ENCODE measurements at regions not wholly inside any gene's neighbourhood (a gene's known extent, or its start where the extent isn't known, plus 50 kb on each side); places are given as distances from the start of the nearest gene placed in this dataset.

DNA sequence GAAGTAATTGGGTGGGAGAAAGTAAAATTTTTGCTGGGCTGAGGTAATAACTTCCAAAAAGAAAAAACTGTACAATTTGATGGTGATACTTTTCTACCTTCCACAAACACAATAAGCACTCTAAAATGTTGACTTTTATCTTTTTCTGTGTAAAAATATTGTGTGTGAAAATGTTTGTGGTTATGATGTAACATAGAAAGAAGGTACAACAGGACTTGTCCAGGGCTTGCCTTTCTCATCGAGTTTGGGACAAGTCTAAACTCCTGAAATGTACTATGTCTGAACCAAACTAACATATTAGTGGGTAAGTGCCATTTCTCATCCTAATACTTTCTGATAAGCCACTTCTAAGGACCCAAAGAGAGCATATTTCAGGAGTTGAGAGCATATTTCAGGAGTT, 174.2 kb upstream of the PDGFD start:
- no peak for DNase-seq (ENCODE audit: low spot score)

DNA sequence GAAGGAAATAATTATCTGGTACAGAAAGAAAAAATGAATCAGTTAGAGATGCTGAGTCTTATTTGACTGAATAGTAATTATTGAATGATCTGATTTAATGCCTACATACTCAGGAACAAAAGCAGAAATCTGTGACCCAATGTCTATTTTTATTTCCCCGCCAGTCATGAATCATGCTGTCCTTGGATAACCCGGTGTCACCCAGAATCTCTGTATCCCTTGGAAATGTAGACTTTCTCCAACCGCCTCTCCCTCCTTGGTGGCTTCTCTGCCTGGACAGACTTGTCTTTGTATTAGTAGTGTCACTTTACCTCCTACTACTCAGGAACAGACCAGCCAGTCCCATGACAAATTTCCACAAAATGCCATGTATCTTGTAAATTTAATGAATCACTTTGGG, 173.3 kb upstream of the PDGFD start:
- DNase-seq (ENCODE audit: low spot score) = no peak

DNA sequence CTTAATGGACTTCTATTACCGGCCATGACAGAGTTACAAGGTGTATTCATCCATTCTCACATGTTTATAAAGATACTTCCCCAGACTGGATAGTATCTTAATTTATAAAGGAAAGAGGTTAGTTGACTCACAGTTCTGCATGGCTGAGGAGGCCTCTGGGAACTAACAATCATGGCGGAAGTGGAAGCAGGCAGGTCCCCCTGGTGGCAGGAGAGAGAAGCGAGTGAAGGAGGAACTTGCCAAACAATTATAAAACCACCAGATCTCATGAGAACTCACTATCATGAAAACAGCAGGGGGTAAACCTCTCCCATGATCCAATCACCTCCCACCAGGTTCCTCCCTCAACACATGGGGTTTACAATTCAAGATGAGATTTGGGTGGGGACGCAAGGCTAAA, 170.0 kb upstream of the PDGFD start:
- DNase-seq (ENCODE audit: low spot score) = peak; percentile 64

- DNase-seq (ENCODE audit: low spot score) = no peak
Observed at GRCh38 chr11:104332110-104332509, 168.2 kb upstream of the PDGFD start.

- no peak for DNase-seq (ENCODE audit: low spot score)
Observed at GRCh38 chr11:104329078-104329665, 165.2 kb upstream of the PDGFD start.

DNA sequence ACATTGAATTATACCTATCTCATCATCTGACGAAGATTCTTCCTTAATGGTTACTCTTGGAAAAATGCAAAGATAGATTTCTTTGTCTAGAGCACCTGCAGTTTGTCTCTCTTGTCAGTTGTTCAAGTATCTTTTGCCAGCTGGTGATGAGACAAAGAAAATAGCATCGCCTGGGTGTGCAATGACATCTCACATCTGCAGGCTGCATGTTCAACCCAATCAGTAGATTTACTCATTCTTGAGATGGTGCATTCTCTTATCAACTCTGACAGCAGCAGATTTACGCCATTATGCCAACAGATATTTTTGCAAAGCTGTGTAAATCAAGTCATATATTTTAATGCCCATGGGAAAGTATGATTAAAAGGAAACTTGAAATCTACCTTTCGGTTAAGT, 164.6 kb upstream of the PDGFD start:
- DNase-seq (ENCODE audit: low spot score) = no peak

- no peak for DNase-seq (ENCODE audit: low spot score)
Observed at GRCh38 chr11:104327861-104328511, 164.0 kb upstream of the PDGFD start.

DNA sequence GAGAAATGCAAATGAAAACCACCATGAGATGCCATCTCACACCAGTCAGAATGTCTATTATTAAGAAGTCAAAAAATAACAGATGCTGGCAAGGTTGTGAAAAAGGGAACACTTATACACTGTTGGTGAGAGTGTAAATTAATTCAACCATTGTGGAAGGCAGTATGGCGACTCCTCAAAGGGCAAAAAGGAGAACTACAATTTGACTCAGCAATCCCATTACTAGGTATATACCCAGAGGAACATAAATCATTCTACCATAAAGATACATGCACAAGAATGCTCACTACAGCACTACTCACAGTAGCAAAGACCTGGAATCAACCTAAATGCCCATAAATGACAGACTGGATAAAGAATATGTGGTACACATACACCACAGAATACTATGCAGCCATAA, 161.1 kb upstream of the PDGFD start:
- DNase-seq (ENCODE audit: low spot score) = no peak

GRCh38 chr11:104324276-104324675, 160.3 kb upstream of the PDGFD start:
- DNase-seq (ENCODE audit: low spot score) = no peak

DNA sequence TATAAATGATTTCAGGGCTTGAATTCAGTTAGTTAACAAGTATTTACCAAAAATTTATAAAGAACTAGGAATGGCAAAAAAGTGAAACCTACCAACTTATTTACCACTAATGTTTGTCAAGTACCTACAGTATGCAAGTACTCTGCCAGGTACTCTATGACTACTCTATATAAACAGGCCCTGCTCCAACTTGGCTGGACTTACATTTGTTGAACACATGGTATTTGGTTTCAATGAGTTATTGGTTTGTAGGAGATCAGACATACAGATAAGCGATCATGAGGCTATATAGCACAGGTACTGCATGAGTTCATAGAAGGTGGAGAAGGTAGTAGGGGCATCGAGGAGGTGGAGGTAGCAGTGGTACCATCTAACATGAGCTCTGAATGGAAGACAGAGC, 159.9 kb upstream of the PDGFD start:
- no peak for DNase-seq (ENCODE audit: low spot score)

DNA sequence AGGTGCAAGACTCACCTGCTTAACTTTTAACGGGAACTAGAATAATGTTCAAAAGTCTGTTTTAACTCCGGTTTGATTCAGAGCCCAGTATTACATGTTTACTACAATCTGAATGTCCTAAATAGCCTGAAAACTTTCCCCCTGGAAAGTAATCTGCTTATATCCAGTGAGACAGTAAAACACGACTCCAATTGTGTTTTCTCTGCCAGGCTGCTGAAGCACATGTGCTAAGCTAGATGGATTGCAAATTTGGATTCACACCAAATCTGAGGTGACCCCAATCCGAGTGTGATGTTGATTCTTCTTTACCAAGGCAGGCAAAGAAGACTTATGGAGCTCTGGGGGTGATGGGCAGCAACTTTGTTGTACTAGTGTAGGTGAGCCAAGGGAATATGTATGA, 158.7 kb upstream of the PDGFD start:
- DNase-seq (ENCODE audit: low spot score) = no peak

- DNase-seq (ENCODE audit: low spot score) = no peak
Observed at GRCh38 chr11:104320956-104321355, 157.0 kb upstream of the PDGFD start.

DNA sequence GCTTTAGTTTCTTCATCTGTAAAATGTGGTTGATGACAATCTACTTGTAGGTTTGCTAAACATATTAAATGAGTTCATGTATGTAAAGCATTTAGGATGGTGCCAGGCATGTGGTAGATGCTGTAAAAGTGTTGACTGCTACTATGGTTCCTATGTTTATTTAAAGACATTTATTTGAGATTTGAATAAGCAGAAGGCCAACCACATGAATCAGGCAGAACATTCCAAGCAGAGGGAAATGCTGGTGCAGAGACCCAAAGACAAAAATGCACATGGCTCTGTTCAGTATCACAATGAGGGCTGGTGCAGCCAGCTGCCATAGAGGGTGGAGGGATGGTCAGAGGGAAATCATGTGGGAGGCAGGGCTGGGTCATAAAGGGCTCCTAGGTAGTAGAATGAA, 156.2 kb upstream of the PDGFD start:
- DNase-seq (ENCODE audit: low spot score) = no peak

DNA sequence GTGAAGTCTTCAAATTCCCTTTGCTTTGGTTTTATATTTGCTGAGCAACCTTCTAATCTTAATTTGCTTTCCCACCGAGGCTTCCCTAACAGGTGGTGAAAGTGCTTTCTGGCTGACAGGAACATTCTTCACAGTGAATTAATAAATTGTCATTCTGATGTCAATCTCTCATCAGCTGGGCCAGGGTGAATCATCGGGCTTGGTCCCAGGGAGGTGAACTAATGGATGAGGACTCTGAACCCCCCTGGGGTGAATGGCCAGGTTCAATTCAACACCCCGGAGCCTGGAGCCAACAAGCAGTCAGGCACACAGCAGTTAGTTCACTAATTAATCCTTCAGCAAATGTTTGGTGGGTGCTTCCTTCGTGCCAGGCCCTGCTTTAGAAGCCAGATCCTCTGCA, 155.4 kb upstream of the PDGFD start:
- no peak for DNase-seq (ENCODE audit: low spot score)

DNA sequence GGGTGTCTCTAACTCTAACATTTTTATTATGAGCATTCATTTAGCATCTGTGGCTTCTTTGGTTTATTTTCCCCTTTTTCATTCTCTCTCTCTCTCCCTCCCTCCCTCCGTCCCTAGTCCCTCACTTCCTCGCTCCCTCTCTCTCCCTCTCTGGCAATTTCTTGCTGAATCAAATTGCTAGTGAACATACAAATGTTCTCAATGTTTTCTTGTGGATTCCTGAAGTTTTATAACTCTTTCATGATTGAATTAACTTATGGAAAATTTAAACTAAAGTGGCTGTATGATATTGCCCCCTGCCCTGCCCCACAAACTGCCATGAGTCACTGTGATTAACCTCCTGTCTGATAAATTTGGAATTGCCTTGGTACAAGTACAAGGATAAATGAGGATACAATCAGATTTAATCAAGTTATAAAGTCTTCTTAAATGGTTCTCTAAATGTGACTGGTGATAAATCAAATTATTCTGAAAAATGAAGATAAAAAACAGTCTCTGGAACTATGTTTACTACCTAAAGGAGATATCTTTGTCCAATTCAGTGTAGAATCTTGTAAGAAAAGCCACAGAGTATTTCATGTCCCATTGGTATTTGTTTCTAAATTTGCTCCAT, 143.0 kb upstream of the PDGFD start:
- no peak for DNase-seq (ENCODE audit: low spot score)

DNA sequence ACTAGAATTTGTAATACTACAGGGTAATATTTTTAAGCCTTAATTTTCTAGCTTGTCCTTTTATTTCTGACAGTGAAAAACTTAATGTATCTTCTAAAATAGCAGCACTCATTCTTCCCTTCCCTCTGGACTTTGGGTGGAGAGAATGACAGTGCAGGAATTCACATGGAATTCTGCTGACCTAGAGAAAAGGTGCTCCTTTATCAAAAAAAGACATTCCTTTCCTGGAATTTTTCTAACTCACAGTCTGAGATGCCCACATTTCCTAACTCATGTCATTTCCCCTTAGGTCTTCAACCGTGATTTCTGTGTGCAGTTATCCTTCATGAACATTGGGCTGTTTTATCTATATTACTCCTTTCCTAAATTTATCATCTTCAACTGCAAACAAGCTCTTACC, 137.8 kb upstream of the PDGFD start:
- no peak for DNase-seq (ENCODE audit: low spot score)

GRCh38 chr11:104291646-104292045, 127.7 kb upstream of the PDGFD start:
- DNase-seq (ENCODE audit: low spot score) = no peak

- no peak for DNase-seq (ENCODE audit: low spot score)
Observed at GRCh38 chr11:104286129-104286528, 122.2 kb upstream of the PDGFD start.

DNA sequence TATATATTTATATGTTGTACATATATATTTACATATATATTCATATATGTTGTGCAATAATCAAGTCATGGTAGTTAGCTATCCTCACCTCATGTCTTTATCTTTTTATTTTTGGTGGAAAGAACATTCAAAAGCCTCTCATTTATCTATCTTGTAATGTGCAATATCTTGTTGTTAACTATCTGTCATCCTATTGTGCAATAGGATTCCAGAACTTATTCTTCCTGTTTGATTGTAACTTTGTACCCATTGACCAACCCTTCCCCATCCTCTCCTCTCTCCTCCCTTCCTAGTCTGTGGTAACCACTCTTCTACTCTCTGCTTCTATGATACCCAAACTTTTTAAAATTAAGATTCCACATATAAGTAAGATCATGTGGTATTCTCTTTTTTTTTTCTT, 115.6 kb upstream of the PDGFD start:
- DNase-seq (ENCODE audit: low spot score) = no peak

GRCh38 chr11:104275992-104276391, 112.0 kb upstream of the PDGFD start:
- no peak for DNase-seq (ENCODE audit: low spot score)

DNA sequence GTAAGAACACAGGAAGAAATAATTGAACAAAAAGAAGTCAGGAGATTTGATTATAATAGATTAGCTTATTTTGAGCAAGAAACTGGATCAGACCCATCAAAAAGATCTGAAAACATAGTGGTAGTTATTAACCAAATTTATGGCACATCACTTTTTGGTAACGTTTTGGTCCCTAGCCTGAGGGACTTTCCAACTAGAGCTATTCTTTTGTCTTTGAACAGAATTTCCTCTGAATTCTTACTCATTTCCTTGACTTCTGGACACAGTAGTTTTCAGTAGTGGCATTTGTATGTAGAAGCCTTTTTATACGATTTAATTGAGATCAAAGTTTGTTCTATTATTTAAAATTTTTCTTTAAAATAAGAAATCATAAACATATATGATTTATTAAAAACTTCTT, 96.5 kb upstream of the PDGFD start:
- no peak for DNase-seq (ENCODE audit: low spot score)

- no peak for DNase-seq (ENCODE audit: low spot score)
Observed at GRCh38 chr11:104259121-104259610, 95.2 kb upstream of the PDGFD start.

DNA sequence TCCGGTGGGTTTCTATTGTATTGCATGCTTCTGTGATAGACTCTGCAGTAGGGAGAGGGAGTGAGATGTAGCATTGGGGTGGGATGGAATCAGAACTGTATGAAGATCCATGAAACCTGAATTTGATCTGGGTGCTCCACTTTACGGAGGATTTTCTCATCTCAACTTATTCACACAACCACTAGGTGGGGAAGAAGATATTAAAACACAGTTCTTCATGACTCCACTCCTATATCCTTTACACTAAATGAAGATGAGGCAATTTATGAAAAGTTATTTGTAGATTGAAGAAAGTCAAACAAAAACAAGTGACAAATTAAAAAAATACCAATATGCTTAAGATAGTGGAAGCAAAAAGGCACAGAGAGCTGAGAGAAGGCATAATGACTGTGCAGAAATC, 92.6 kb upstream of the PDGFD start:
- DNase-seq (ENCODE audit: low spot score) = peak; percentile 4

GRCh38 chr11:104254347-104254746, 90.4 kb upstream of the PDGFD start:
- peak; percentile 16 for DNase-seq (ENCODE audit: low spot score)

Data from RKO (cell line).